22Rv1 (cell line): ENCODE measurements at regions not wholly inside any gene's neighbourhood (a gene's known extent, or its start where the extent isn't known, plus 50 kb on each side); places are given as distances from the start of the nearest gene placed in this dataset.
"Not testable (repeated sequence)": the region's sequence is repeated elsewhere in the genome, so short reads cannot be mapped to it uniquely, and the experiment has no call there.

Experiments
- H3K27ac ChIP-seq: fragments of 450-650 bp; 2 replicates; pipeline ENCODE4 v1.5.1; 2017
- ZFX ChIP-seq: fragments of 450-650 bp; IDR thresholded peaks from 2 replicates; pipeline ENCODE4 v1.6.1; 2017; ENCODE audit warnings: antibody characterized with exemption, borderline replicate concordance
- TF ChIP-seq, protein P1 (sequence below): fragments of 450-650 bp; IDR thresholded peaks from 2 replicates; pipeline ENCODE4 v1.5.1; 2017; ENCODE audit warnings: mild to moderate bottlenecking

DNA sequence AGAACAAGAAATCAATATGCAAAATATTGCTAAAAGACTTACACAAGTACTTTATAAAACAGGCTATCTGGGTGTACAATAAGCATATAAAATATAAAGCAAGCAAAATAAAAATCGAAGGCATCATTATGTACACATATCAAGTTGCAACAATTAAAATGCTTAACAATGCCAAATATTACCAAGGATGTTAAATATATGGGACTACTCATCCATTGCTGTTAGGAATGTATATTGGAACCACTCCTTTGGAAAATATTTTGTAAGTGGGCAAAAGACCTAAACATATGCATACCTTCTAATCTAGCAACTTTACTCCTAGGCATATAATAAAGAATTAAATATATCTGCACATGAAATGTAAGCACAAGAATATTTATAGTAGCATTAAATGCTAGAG lies 632.6 kb upstream of the COX7C start:
- no peak for TF ChIP-seq ZFX
- TF ChIP-seq, protein P1, sequence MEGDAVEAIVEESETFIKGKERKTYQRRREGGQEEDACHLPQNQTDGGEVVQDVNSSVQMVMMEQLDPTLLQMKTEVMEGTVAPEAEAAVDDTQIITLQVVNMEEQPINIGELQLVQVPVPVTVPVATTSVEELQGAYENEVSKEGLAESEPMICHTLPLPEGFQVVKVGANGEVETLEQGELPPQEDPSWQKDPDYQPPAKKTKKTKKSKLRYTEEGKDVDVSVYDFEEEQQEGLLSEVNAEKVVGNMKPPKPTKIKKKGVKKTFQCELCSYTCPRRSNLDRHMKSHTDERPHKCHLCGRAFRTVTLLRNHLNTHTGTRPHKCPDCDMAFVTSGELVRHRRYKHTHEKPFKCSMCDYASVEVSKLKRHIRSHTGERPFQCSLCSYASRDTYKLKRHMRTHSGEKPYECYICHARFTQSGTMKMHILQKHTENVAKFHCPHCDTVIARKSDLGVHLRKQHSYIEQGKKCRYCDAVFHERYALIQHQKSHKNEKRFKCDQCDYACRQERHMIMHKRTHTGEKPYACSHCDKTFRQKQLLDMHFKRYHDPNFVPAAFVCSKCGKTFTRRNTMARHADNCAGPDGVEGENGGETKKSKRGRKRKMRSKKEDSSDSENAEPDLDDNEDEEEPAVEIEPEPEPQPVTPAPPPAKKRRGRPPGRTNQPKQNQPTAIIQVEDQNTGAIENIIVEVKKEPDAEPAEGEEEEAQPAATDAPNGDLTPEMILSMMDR = no peak
- no peak overlapping the region for H3K27ac ChIP-seq

DNA sequence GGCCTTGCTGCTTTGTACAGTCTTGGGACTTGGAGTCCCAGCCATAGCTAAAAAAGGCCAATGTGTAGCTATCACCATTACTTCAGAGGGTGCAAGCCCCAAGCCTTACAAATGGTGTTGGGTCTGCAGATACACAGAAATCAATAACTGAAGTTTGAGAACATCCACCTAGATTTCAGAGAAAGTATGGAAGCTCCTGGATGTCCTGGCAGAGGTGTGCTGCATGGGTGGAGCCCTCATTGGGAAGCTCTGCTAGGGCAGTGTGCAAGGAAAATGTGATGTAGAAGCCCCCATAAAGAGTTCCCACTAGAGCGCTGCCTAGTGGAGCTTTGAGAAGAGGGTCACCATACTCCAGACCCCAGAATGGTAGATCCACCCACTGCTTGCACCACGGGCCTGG lies 626.7 kb upstream of the COX7C start:
- no peak overlapping the region for H3K27ac ChIP-seq
- TF ChIP-seq, protein P1 = no peak
- no peak for TF ChIP-seq ZFX

DNA sequence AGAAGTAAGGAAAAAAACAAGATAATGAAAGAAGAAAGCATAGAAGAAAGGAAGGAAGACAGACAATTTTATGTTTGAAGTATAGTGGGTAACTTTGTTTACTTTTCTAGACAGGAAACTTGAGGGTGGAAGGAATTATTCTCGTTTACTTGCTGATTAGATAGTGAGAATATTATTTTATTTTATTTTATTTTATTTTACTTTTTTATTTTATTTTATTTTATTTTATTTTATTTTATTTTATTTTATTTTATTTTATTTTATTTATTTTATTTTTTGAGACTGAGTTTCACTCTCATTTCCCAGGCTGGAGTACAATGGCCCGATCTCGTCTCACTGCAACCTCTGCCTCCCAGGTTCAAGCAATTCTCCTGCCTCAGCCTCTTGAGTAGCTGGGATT lies 623.1 kb upstream of the COX7C start:
- H3K27ac ChIP-seq = not testable (repeated sequence)

DNA sequence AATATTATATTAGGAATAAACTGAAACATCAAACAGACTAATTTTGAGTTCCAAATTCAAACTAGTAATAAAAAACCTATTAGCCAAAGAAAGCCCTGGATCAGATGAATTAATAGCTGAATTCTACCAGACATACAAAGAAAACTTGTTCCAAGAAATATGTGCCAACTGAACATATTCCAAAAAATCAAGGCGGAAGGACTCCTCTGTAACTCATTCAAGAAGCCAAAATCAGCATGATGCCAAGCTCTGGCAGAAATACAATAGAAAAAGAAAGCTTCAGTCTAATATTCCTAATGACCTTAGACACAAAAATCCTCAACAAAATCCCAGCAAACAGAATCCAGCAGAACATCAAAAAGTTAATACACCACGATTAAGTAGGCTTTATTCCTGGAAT lies 619.1 kb upstream of the COX7C start:
- no peak for TF ChIP-seq ZFX
- TF ChIP-seq, protein P1 = no peak
- H3K27ac ChIP-seq = no peak overlapping the region

DNA sequence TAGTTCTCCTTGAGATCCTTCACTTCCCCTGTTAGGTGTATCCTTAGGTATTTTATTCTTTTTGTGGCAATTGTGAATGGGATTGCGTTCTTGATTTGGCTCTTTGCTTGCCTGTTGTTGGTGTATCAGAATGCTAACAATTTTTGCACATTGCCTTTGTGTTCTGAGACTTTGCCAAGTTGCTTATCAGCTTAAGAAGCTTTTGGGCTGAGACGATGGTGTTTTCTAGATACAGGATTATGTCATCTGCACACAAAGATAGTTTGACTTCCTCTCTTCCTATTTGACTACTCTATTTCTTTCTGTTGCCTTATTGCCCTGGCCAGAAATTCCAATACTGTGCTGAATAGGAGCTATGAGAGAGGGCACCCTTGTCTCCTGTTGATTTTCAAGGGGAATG lies 609.4 kb upstream of the COX7C start:
- TF ChIP-seq, protein P1 = no peak
- TF ChIP-seq ZFX = no peak
- no peak overlapping the region for H3K27ac ChIP-seq

DNA sequence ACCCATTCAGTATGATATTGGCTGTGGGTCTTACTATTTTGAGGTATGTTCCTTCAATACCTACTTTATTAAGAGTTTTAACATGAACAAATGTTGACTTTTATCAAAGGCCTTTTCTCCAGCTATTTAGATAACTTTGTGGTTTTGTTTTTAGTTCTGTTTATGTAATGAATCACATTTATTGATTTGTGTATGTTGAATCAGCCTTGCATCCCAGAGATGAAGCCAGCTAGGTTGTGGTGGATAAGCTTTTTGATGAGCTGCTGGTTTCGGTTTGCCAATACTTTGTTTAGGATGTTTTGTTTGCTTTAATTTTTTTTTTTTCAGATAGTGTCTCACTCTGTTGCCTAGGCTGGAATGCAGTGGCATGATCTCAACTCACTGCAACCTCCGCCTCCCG lies 609.0 kb upstream of the COX7C start:
- no peak for TF ChIP-seq ZFX
- TF ChIP-seq, protein P1 = no peak
- no peak overlapping the region for H3K27ac ChIP-seq

DNA sequence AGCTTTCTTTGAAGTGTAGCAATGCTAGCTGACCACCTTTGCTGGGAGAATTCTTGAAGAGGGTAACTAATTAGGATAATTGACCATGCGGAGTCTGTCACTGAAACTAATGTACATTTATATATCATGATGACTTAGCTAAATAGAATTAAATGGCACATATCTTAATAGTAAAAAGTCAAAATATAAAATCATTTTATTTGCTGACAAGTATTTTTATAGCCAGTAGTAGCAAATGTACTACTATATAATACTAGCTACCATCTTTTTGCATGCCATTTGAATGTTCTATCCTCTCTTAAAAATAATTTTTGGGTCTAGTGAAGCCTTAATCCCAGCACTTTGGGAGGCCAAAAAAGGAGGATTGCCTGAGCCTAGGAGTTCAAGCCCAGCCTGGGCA lies 605.8 kb upstream of the COX7C start:
- no peak overlapping the region for H3K27ac ChIP-seq
- TF ChIP-seq ZFX = no peak
- TF ChIP-seq, protein P1 = no peak

DNA sequence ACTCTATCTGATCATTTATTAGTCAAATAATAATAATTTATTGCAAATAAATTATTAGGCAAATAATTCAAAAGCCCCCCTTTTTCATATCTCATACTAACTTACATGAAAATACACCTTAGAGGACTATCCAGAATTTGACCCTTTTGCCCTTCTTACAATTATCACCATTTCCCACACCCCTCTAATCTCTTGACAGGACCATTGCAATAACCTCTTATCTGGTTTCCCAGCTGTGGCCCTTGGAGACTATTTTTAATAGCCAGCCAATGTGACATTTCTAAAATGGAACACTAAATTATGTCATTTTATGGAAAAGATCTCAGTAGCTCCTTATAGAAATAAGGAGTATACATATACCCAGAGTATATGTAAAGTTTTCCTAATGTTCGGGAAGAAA lies 588.4 kb upstream of the COX7C start:
- TF ChIP-seq, protein P1 = no peak
- no peak for TF ChIP-seq ZFX
- no peak overlapping the region for H3K27ac ChIP-seq
